Endothelial cell of umbilical vein (primary cell): ENCODE measurements at regions not wholly inside any gene's neighbourhood (a gene's known extent, or its start where the extent isn't known, plus 50 kb on each side); places are given as distances from the start of the nearest gene placed in this dataset.

Experiments
- BruUV-seq: library from RNA; stranded (reverse); fragments of 400-500 nt; replicated peaks from 2 replicates; lab custom pipeline; 2021; lab: Mats Ljungman, UMichigan
- CTCF ChIA-PET: fragments of 300-600, 350-600 bp; sonication (Branson Sonifier 250); formaldehyde crosslinking; loops from one replicate; lab custom pipeline; 2021; ENCODE audit warnings: antibody characterized with exemption, inconsistent platforms; lab: Charles Lee
- POLR2A ChIA-PET: fragments of 300-600, 350-600 bp; sonication (Branson Sonifier 250); formaldehyde crosslinking; loops from one replicate; lab custom pipeline; 2021; ENCODE audit warnings: antibody characterized with exemption, inconsistent platforms; lab: Charles Lee
- DNase-seq: peaks from one replicate; pipeline ENCODE4 v3.0.0-alpha.2; 2011; ENCODE audit warnings: low read depth, low spot score
- FAIRE-seq: peaks from 2 replicates; lab custom pipeline; 2011; peaks lifted over from hg19 to GRCh38; lab: Jason Lieb, UNC
- H2AFZ ChIP-seq: 2 replicates; pipeline ENCODE4 v1.6.0; 2012; ENCODE audit warnings: low read depth, low read length, control low read depth, inconsistent platforms
- H3K27ac ChIP-seq: 2 replicates; pipeline ENCODE4 v1.5.1; 2011; ENCODE audit warnings: low read depth, mild to moderate bottlenecking, control low read depth, low read length, moderate library complexity; ENCODE audit not compliant: insufficient read depth
- H3K27me3 ChIP-seq, 2 experiments: 2 replicates each; pipeline versions ENCODE4 v1.6.0 to v1.6.1; 2011; ENCODE audit warnings: low read length in 2 of 2, mixed read lengths in 1 of 2; ENCODE audit not compliant: control insufficient read depth in 2 of 2, insufficient read depth in 2 of 2
- H3K36me3 ChIP-seq, 2 experiments: 2 replicates in 1 of 2; 3 replicates in 1 of 2; pipeline ENCODE4 v1.5.1; 2011; ENCODE audit warnings: low read length in 2 of 2, mild to moderate bottlenecking in 1 of 2, moderate library complexity in 1 of 2; ENCODE audit not compliant: control insufficient read depth in 2 of 2, insufficient read depth in 2 of 2; ENCODE audit errors: extremely low read depth in 1 of 2
- H3K4me1 ChIP-seq: 3 replicates; pipeline ENCODE4 v1.5.1; 2011; ENCODE audit warnings: mild to moderate bottlenecking, low read length; ENCODE audit not compliant: control insufficient read depth, insufficient read depth; ENCODE audit errors: extremely low read depth
- H3K4me2 ChIP-seq: 2 replicates; pipeline ENCODE4 v1.6.1; 2011; ENCODE audit warnings: low read length, control low read depth, mixed read lengths; ENCODE audit not compliant: insufficient read depth
- H3K4me3 ChIP-seq, 3 experiments: fragments of 200-600 bp in 1 of 3; sonication (generic), shearing (Covaris generic) in 1 of 3; replicated peaks in 1 of 3; 2 replicates each; pipeline ENCODE4 v1.5.1; 2011 to 2016; ENCODE audit warnings: control low read depth in 3 of 3, low read length in 3 of 3, mild to moderate bottlenecking in 2 of 3, inconsistent platforms in 1 of 3, low read depth in 1 of 3, moderate library complexity in 1 of 3; ENCODE audit not compliant: insufficient read depth in 1 of 3
- H3K79me2 ChIP-seq: 2 replicates; pipeline ENCODE4 v1.6.0; 2012; ENCODE audit warnings: low read length, inconsistent platforms; ENCODE audit not compliant: control insufficient read depth, insufficient read depth
- H3K9ac ChIP-seq: replicated peaks from 2 replicates; pipeline ENCODE3; 2011; ENCODE audit warnings: low read length, control low read depth; ENCODE audit not compliant: insufficient read depth; ENCODE audit errors: extremely low read depth
- H3K9me1 ChIP-seq: replicated peaks from 3 replicates; pipeline ENCODE4 v1.6.0; 2011; ENCODE audit warnings: mild to moderate bottlenecking, low read length; ENCODE audit not compliant: control insufficient read depth, insufficient read depth; ENCODE audit errors: extremely low read depth
- H3K9me3 ChIP-seq: replicated peaks from 2 replicates; pipeline ENCODE4 v1.5.1; 2012; ENCODE audit warnings: low read length, inconsistent platforms; ENCODE audit not compliant: control insufficient read depth, insufficient read depth
- H4K20me1 ChIP-seq: replicated peaks from 2 replicates; pipeline ENCODE3; 2011; ENCODE audit warnings: mild to moderate bottlenecking, low read length; ENCODE audit not compliant: control insufficient read depth, insufficient read depth; ENCODE audit errors: extremely low read depth
- CTCF ChIP-seq, 2 donors: IDR thresholded peaks; 1 replicate in 1 of 2; 2 replicates in 1 of 2; pipeline ENCODE4 v1.5.1; 2011; ENCODE audit warnings: low read length in 2 of 2, mild to moderate bottlenecking in 2 of 2, moderate library complexity in 2 of 2, control low read depth in 1 of 2, inconsistent platforms in 1 of 2, low read depth in 1 of 2; ENCODE audit not compliant: insufficient read depth in 1 of 2; ENCODE audit errors: extremely low read depth in 1 of 2
- EZH2 ChIP-seq: IDR thresholded peaks from 2 replicates; pipeline ENCODE4 v1.6.1; 2012; ENCODE audit warnings: borderline replicate concordance, low read depth, mild to moderate bottlenecking, moderate library complexity, low read length, inconsistent platforms; ENCODE audit not compliant: severe bottlenecking
- FOS ChIP-seq: IDR thresholded peaks from 2 replicates; pipeline ENCODE4 v1.6.1; 2011; ENCODE audit warnings: mild to moderate bottlenecking, low read length, moderate library complexity, borderline replicate concordance; ENCODE audit not compliant: insufficient read depth
- GATA2 ChIP-seq: IDR thresholded peaks from 2 replicates; pipeline ENCODE4 v1.7.0; 2011; ENCODE audit warnings: low read depth, mild to moderate bottlenecking, moderate library complexity, mixed read lengths, low read length; ENCODE audit not compliant: insufficient read length, insufficient read depth
- JUN ChIP-seq: IDR thresholded peaks from 2 replicates; pipeline ENCODE4 v1.6.1; 2011; ENCODE audit warnings: borderline replicate concordance, low read depth; ENCODE audit not compliant: insufficient read length, insufficient read depth
- MAX ChIP-seq: IDR thresholded peaks from 2 replicates; pipeline ENCODE4 v1.6.1; 2011; ENCODE audit not compliant: insufficient read depth, insufficient read length
- MYC ChIP-seq: IDR thresholded peaks from one replicate; pipeline ENCODE4 v1.6.1; 2011; ENCODE audit warnings: mild to moderate bottlenecking, low read depth, low read length
- POLR2A ChIP-seq: IDR thresholded peaks from 2 replicates; pipeline ENCODE4 v1.6.1; 2012; ENCODE audit warnings: low read depth, mild to moderate bottlenecking, control low read depth, low read length
- POLR2AphosphoS5 ChIP-seq: IDR thresholded peaks from 2 replicates; pipeline ENCODE4 v1.6.1; 2012; ENCODE audit warnings: low read depth, mild to moderate bottlenecking, control low read depth, low read length, moderate library complexity; ENCODE audit not compliant: insufficient read depth
- dilution Hi-C: fragments of 300-500 bp; cut with MboI; formaldehyde crosslinking; loops from one replicate; pipeline ENCODE4 v1.15.0; 2019; ENCODE audit warnings: low sequenced_read_pairs; ENCODE audit not compliant: extremely low pct_ligation_motif_present
- intact Hi-C: fragments of 100-400 bp; cut with micrococcal nuclease; formaldehyde crosslinking; loops from one replicate; pipeline ENCODE4 v1.10.0; 2022

GRCh38 chr19:29878973-29879654, 62.9 kb upstream of the URI1 start:
- no peaks in the 10 kb centered on the region for H3K4me1 ChIP-seq
- H3K9me3 ChIP-seq = no peaks in the 10 kb centered on the region
- H3K9me1 ChIP-seq = no peaks in the 10 kb centered on the region
- no peak for FAIRE-seq
- ChIA-PET POLR2A (interaction anchor here (0.6 kb wide), 1 partner anchor 28 kb away, joined by 9 read pairs; no protein-coding TSS in a partner anchor), CTCF (interaction anchor here (1.4 to 2.6 kb wide), 2 partner anchors 119 to 149 kb away, joined by 9 to 16 read pairs; no protein-coding TSS in a partner anchor)
- H3K27ac ChIP-seq = no peak overlapping the region
- no peak overlapping the region for H3K4me2 ChIP-seq
- BruUV-seq = no TSS peak
- no peaks in the 10 kb centered on the region for H3K27me3 ChIP-seq
- intact Hi-C loops = no loop called here
- no peak for TF ChIP-seq GATA2
- no peak for TF ChIP-seq FOS
- no peak for TF ChIP-seq EZH2
- DNase-seq = no peak
- no peak overlapping the region for H2AFZ ChIP-seq
- no peaks in the 10 kb centered on the region for H3K36me3 ChIP-seq
- no peak overlapping the region for H3K4me3 ChIP-seq
- no peak overlapping the region for H3K9ac ChIP-seq
- H3K79me2 ChIP-seq = no peaks in the 10 kb centered on the region
- no peaks in the 10 kb centered on the region for H4K20me1 ChIP-seq
- dilution Hi-C loops = no loop called here

- DNase-seq (no peak), FAIRE-seq (no peak)
- H2AFZ ChIP-seq = no peak overlapping the region
- H3K27me3 ChIP-seq = no peaks in the 10 kb centered on the region
- H3K36me3 ChIP-seq = no peaks in the 10 kb centered on the region
- no peaks in the 10 kb centered on the region for H3K9me3 ChIP-seq
- no peak overlapping the region for H3K9ac ChIP-seq
- ChIA-PET POLR2A (no interaction called here), CTCF (interaction anchor here (1.4 to 2.6 kb wide), 2 partner anchors 120 to 149 kb away, joined by 9 to 16 read pairs; no protein-coding TSS in a partner anchor)
- H3K79me2 ChIP-seq = no peaks in the 10 kb centered on the region
- no peaks in the 10 kb centered on the region for H3K9me1 ChIP-seq
- dilution Hi-C loops = no loop called here
- no peaks in the 10 kb centered on the region for H3K4me1 ChIP-seq
- no peak overlapping the region for H3K4me2 ChIP-seq
- no peak overlapping the region for H3K4me3 ChIP-seq
- no peaks in the 10 kb centered on the region for H4K20me1 ChIP-seq
- no TSS peak for BruUV-seq
- TF ChIP-seq CTCF (IDR thresholded peaks at IDR 0.05; ENCODE audit: extremely low read depth in 1 of 2, insufficient read depth in 1 of 2, low read depth in 1 of 2, low read length in 2 of 2) = no peak
- no peak for TF ChIP-seq MYC
- no peak for TF ChIP-seq JUN
- no peak for TF ChIP-seq FOS
- no peak for TF ChIP-seq POLR2AphosphoS5
- no peak for TF ChIP-seq EZH2
- TF ChIP-seq POLR2A = no peak
- no peak for TF ChIP-seq MAX
- TF ChIP-seq GATA2 = no peak
- H3K27ac ChIP-seq = no peak overlapping the region
- intact Hi-C loops = no loop called here
These were observed 62.4 kb upstream of the URI1 start for GRCh38 chr19:29879655-29879974.
